Calu3 (cell line): ENCODE measurements at regions not wholly inside any gene's neighbourhood (a gene's known extent, or its start where the extent isn't known, plus 50 kb on each side); places are given as distances from the start of the nearest gene placed in this dataset.

Experiments used
- BruUV-seq: library from RNA; stranded (reverse); fragments of 400-500 nt; replicated peaks from 2 replicates; lab custom pipeline; 2021; lab: Mats Ljungman, UMichigan
- CTCF ChIA-PET: fragments of 300-600 bp; sonication (Branson Sonifier 250); formaldehyde crosslinking; loops from one replicate; lab custom pipeline; 2022; ENCODE audit warnings: antibody characterized with exemption; lab: Charles Lee
- DNase-seq: peaks from one replicate; pipeline ENCODE4 v3.0.0; 2022
- H3K27ac Mint-ChIP-seq: one replicate; pipeline ENCODE4 v1.8.0; 2022; ENCODE audit warnings: mixed read lengths; ENCODE audit not compliant: unreplicated experiment
- H3K27me3 Mint-ChIP-seq: one replicate; pipeline ENCODE4 v1.8.0; 2022; ENCODE audit warnings: mixed read lengths; ENCODE audit not compliant: unreplicated experiment
- H3K36me3 Mint-ChIP-seq: one replicate; pipeline ENCODE4 v1.8.0; 2022; ENCODE audit warnings: mild to moderate bottlenecking, moderate library complexity, mixed read lengths; ENCODE audit not compliant: insufficient read depth, unreplicated experiment
- H3K4me1 Mint-ChIP-seq: one replicate; pipeline ENCODE4 v1.8.0; 2022; ENCODE audit warnings: mild to moderate bottlenecking, low read depth, mixed read lengths; ENCODE audit not compliant: unreplicated experiment
- H3K4me3 Mint-ChIP-seq: one replicate; pipeline ENCODE4 v1.8.0; 2022; ENCODE audit warnings: mild to moderate bottlenecking, low read depth, moderate library complexity, mixed read lengths; ENCODE audit not compliant: unreplicated experiment
- H3K9me3 Mint-ChIP-seq: one replicate; pipeline ENCODE4 v1.8.0; 2022; ENCODE audit warnings: low read depth, mixed read lengths; ENCODE audit not compliant: unreplicated experiment
- CTCF ChIP-seq: fragments of 200-600 bp; IDR thresholded peaks from one replicate; pipeline ENCODE4 v1.8.0; 2022; ENCODE audit warnings: antibody characterized with exemption; ENCODE audit not compliant: unreplicated experiment
- intact Hi-C: fragments of 100-400 bp; cut with micrococcal nuclease; formaldehyde crosslinking; loops from one replicate; pipeline ENCODE4 v1.10.0; 2022; ENCODE audit not compliant: unreplicated experiment

GRCh38 chr2:119068154-119068725 lies 90.3 kb downstream of the C1QL2 start:
- no peak for DNase-seq
- TF ChIP-seq CTCF: no peak
- H3K27me3 Mint-ChIP-seq: no peaks in the 10 kb centered on the region
- no peaks in the 10 kb centered on the region for H3K9me3 Mint-ChIP-seq
- CTCF ChIA-PET: no interaction called here
- no peak overlapping the region for H3K27ac Mint-ChIP-seq
- no peaks in the 10 kb centered on the region for H3K36me3 Mint-ChIP-seq
- no peaks in the 10 kb centered on the region for H3K4me1 Mint-ChIP-seq
- intact Hi-C loops: no loop called here
- no peak overlapping the region for H3K4me3 Mint-ChIP-seq
- no TSS peak for BruUV-seq

- intact Hi-C loops: no loop called here
- Mint-ChIP-seq H3K4me3 (no peak overlapping the region), H3K27me3 (no peaks in the 10 kb centered on the region), H3K36me3 (no peaks in the 10 kb centered on the region), H3K9me3 (no peaks in the 10 kb centered on the region), H3K4me1 (no peaks in the 10 kb centered on the region), H3K27ac (no peak overlapping the region)
- TF ChIP-seq CTCF: no peak
- BruUV-seq: no TSS peak
- DNase-seq: no peak
- CTCF ChIA-PET: no interaction called here
These were observed 92.2 kb downstream of the C1QL2 start for GRCh38 chr2:119066272-119066804.

GRCh38 chr2:119065146-119065545 lies 93.4 kb downstream of the C1QL2 start:
- Mint-ChIP-seq H3K36me3 (no peaks in the 10 kb centered on the region), H3K27ac (no peak overlapping the region), H3K4me3 (no peak overlapping the region), H3K9me3 (no peaks in the 10 kb centered on the region), H3K4me1 (no peaks in the 10 kb centered on the region), H3K27me3 (no peaks in the 10 kb centered on the region)
- TF ChIP-seq CTCF: no peak
- CTCF ChIA-PET: no interaction called here
- no TSS peak for BruUV-seq
- DNase-seq: no peak
- intact Hi-C loops: no loop called here

GRCh38 chr2:119064567-119064966 lies 94.0 kb downstream of the C1QL2 start:
- BruUV-seq: no TSS peak
- H3K27me3 Mint-ChIP-seq: peaks cover 2% of the 10 kb centered on the region

More at GRCh38 chr2:119064567-119064966, 94.0 kb downstream of the C1QL2 start:
- H3K9me3 Mint-ChIP-seq: no peaks in the 10 kb centered on the region
- no peak overlapping the region for H3K27ac Mint-ChIP-seq
- DNase-seq: no peak
- TF ChIP-seq CTCF: no peak
- H3K36me3 Mint-ChIP-seq: no peaks in the 10 kb centered on the region
- H3K4me3 Mint-ChIP-seq: no peak overlapping the region
- no peaks in the 10 kb centered on the region for H3K4me1 Mint-ChIP-seq
- intact Hi-C loops: no loop called here
- CTCF ChIA-PET: no interaction called here
